GM18511 (cell line): ENCODE measurements at regions not wholly inside any gene's neighbourhood (a gene's known extent, or its start where the extent isn't known, plus 50 kb on each side); places are given as distances from the start of the nearest gene placed in this dataset.

Experiments used
- ATAC-seq: cut with Tn5 transposase; IDR thresholded peaks from one replicate; pipeline ENCODE4 v1.9.1; 2021; ENCODE audit warnings: mild to moderate bottlenecking, moderate library complexity; ENCODE audit not compliant: unreplicated experiment

- ATAC-seq = no peak
Measured at GRCh38 chr9:27743490-27743889, 170.2 kb upstream of the C9orf72 start.

GRCh38 chr9:27747450-27747849, 174.2 kb upstream of the C9orf72 start:
- no peak for ATAC-seq

GRCh38 chr9:27749838-27750237, 176.6 kb upstream of the C9orf72 start:
- no peak for ATAC-seq

GRCh38 chr9:27750566-27750965, 177.3 kb upstream of the C9orf72 start:
- ATAC-seq = no peak

GRCh38 chr9:27752069-27752468, 178.8 kb upstream of the C9orf72 start:
- no peak for ATAC-seq

GRCh38 chr9:27755846-27756245, 182.6 kb upstream of the C9orf72 start:
- no peak for ATAC-seq

GRCh38 chr9:27756418-27756817, 183.1 kb upstream of the C9orf72 start:
- no peak for ATAC-seq

GRCh38 chr9:27763831-27764230, 190.6 kb upstream of the C9orf72 start:
- ATAC-seq = no peak

GRCh38 chr9:27765266-27766072, 192.2 kb upstream of the C9orf72 start:
- no peak for ATAC-seq

- ATAC-seq = no peak
Measured at GRCh38 chr9:27766073-27766835, 193.0 kb upstream of the C9orf72 start.

- no peak for ATAC-seq
Measured at GRCh38 chr9:27768781-27769180, 195.5 kb upstream of the C9orf72 start.

GRCh38 chr9:27770541-27770940, 197.3 kb upstream of the C9orf72 start:
- no peak for ATAC-seq

- ATAC-seq = no peak
Measured at GRCh38 chr9:27771803-27772545, 198.7 kb upstream of the C9orf72 start.

- peak; percentile 73 for ATAC-seq
Measured at GRCh38 chr9:27784847-27785713, 211.8 kb upstream of the C9orf72 start.

GRCh38 chr9:27785714-27786100, 212.4 kb upstream of the C9orf72 start:
- ATAC-seq = peak; percentile 86

GRCh38 chr9:27787891-27788290, 214.6 kb upstream of the C9orf72 start:
- no peak for ATAC-seq

- ATAC-seq = no peak
Measured at GRCh38 chr9:27791311-27791710, 218.0 kb upstream of the C9orf72 start.

- ATAC-seq = peak; percentile 68
Measured at GRCh38 chr9:27792971-27793689, 219.8 kb upstream of the C9orf72 start.

- ATAC-seq = no peak
Measured at GRCh38 chr9:27799326-27799725, 226.0 kb upstream of the C9orf72 start.

GRCh38 chr9:27800159-27800558, 226.9 kb upstream of the C9orf72 start:
- no peak for ATAC-seq
